Kidney capillary endothelial cell (primary cell): ENCODE measurements at regions not wholly inside any gene's neighbourhood (a gene's known extent, or its start where the extent isn't known, plus 50 kb on each side); places are given as distances from the start of the nearest gene placed in this dataset.
A peak's percentile ranks its signal among the peaks of the same experiment; 100 is the strongest.
"Not testable (repeated sequence)": the region's sequence is repeated elsewhere in the genome, so short reads cannot be mapped to it uniquely, and the experiment has no call there.

Experiments
- DNase-seq: peaks from one replicate; pipeline ENCODE4 v3.0.0-alpha.2; 2018; ENCODE audit warnings: low spot score

- no peak for DNase-seq
Measured at GRCh38 chr20:6662309-6662708, 105.2 kb upstream of the BMP2 start.

GRCh38 chr20:6660441-6660840, 107.0 kb upstream of the BMP2 start:
- DNase-seq: no peak

- not testable (repeated sequence) for DNase-seq
Measured at GRCh38 chr20:6658909-6659308, 108.6 kb upstream of the BMP2 start.

- no peak for DNase-seq
Measured at GRCh38 chr20:6657904-6658303, 109.6 kb upstream of the BMP2 start.

GRCh38 chr20:6657111-6657510, 110.4 kb upstream of the BMP2 start:
- DNase-seq: no peak

GRCh38 chr20:6654513-6655252, 112.8 kb upstream of the BMP2 start:
- DNase-seq: no peak

- no peak for DNase-seq
Measured at GRCh38 chr20:6651561-6651960, 115.9 kb upstream of the BMP2 start.

GRCh38 chr20:6651016-6651415, 116.5 kb upstream of the BMP2 start:
- DNase-seq: no peak

- no peak for DNase-seq
Measured at GRCh38 chr20:6646021-6646636, 121.4 kb upstream of the BMP2 start.

- DNase-seq: no peak
Measured at GRCh38 chr20:6644813-6645628, 122.5 kb upstream of the BMP2 start.

- no peak for DNase-seq
Measured at GRCh38 chr20:6641012-6641411, 126.5 kb upstream of the BMP2 start.

GRCh38 chr20:6637160-6637579, 130.3 kb upstream of the BMP2 start:
- no peak for DNase-seq

- DNase-seq: peak; percentile 80
Measured at GRCh38 chr20:6636209-6637159, 131.0 kb upstream of the BMP2 start.

- DNase-seq: no peak
Measured at GRCh38 chr20:6635034-6635736, 132.3 kb upstream of the BMP2 start.

- no peak for DNase-seq
Measured at GRCh38 chr20:6632187-6632586, 135.3 kb upstream of the BMP2 start.

GRCh38 chr20:6630514-6630913, 137.0 kb upstream of the BMP2 start:
- no peak for DNase-seq

- no peak for DNase-seq
Measured at GRCh38 chr20:6629564-6629963, 137.9 kb upstream of the BMP2 start.

- no peak for DNase-seq
Measured at GRCh38 chr20:6626805-6627204, 140.7 kb upstream of the BMP2 start.

GRCh38 chr20:6623989-6624388, 143.5 kb upstream of the BMP2 start:
- no peak for DNase-seq

- no peak for DNase-seq
Measured at GRCh38 chr20:6622041-6622440, 145.4 kb upstream of the BMP2 start.

GRCh38 chr20:6618051-6618450, 149.4 kb upstream of the BMP2 start:
- no peak for DNase-seq
